ENCODE measurements at regions not wholly inside any gene's neighbourhood (a gene's known extent, or its start where the extent isn't known, plus 50 kb on each side); places are given as distances from the start of the nearest gene placed in this dataset.

GRCh38 chr1:95650631-95651030 lies 416.6 kb downstream of the RWDD3 start:
- Histone ChIP-seq H3K4me3 (replicated peaks in 1 of 3; ENCODE audit: low read depth in 2 of 3, low read length in 3 of 3) (no peak overlapping the region), H3K27me3 (ENCODE audit: control insufficient read depth in 2 of 2, insufficient read depth in 2 of 2, low read length in 2 of 2) (no peaks in the 10 kb centered on the region), H3K36me3 (replicated peaks in 1 of 2; ENCODE audit: control insufficient read depth in 1 of 2, insufficient read depth in 2 of 2, low read length in 2 of 2) (no peaks in the 10 kb centered on the region), H3K79me2 (ENCODE audit: insufficient read depth, low read length) (no peaks in the 10 kb centered on the region), H3K27ac (ENCODE audit: low read depth in 1 of 2, low read length in 2 of 2) (no peak overlapping the region), H3K9me3 (replicated peaks in 1 of 2; ENCODE audit: control insufficient read depth in 1 of 2, insufficient read depth in 1 of 2, low read length in 2 of 2) (peaks cover 13 to 32% of the 10 kb centered on the region in 2 donors), H2AFZ (ENCODE audit: insufficient read depth, low read depth, low read length, poor library complexity, severe bottlenecking) (no peak overlapping the region), H3K4me2 (replicated peaks; ENCODE audit: extremely low read depth, low read length, poor library complexity, severe bottlenecking) (no peak overlapping the region), H3K9ac (ENCODE audit: insufficient read depth, low read length, poor library complexity, severe bottlenecking) (no peak overlapping the region), H3K4me1 (ENCODE audit: control insufficient read depth in 1 of 2, insufficient read depth in 2 of 2, low read length in 2 of 2) (no peaks in the 10 kb centered on the region), H4K20me1 (ENCODE audit: insufficient read depth, low read length) (no peaks in the 10 kb centered on the region)
- Mint-ChIP-seq H3K27ac (no peak overlapping the region), H3K27me3 (ENCODE audit: low read depth in 3 of 3) (no peaks in the 10 kb centered on the region), H3K9me3 (peaks cover 3 to 26% (median 14%) of the 10 kb centered on the region in 7 donors), H3K36me3 (no peaks in the 10 kb centered on the region), H3K4me1 (no peaks in the 10 kb centered on the region), H3K4me3 (no peak overlapping the region)
- TF ChIP-seq CTCF (IDR thresholded peaks at IDR 0.05): no peak
- 75% methylated on average over 1 of the region's 3 CpGs for whole genome bisulfite sequencing (ENCODE audit: insufficient coverage)
- no peak for DNase-seq
- intact Hi-C loops (cut with micrococcal nuclease): no loop called here

DNA sequence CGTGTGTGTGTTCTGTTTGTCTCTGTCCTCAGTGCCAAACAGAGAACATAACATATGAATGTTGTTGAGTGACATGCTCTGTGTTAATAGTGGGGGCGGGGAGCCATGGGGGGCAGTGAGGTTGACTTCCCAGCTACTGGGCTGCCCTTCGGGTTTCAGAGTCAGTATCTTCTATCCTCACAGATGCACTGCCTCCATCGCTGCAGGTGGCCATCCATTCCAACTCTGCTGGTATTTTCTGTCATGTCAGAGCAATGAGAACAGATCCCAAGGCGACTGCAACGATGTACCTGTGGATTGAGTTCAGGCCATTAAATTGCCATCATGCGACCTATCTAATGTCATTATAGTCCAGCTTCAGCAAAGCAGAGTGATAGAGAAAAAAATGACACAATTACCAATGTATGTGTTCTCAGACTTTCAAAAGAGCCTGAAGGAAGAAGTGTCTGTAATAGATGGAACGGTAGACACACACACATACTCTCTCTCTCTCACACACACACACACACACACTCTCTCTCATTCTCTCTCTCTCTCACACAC lies 418.5 kb downstream of the RWDD3 start:
- 95% methylated on average over 3 of the region's 8 CpGs for WGBS (ENCODE audit: insufficient coverage)
- DNase-seq: no peak
- H3K4me3 Mint-ChIP-seq: no peak overlapping the region
- no peak overlapping the region for H2AFZ ChIP-seq (ENCODE audit: insufficient read depth, low read depth, low read length, poor library complexity, severe bottlenecking)
- no peaks in the 10 kb centered on the region for H4K20me1 ChIP-seq (ENCODE audit: insufficient read depth, low read length)
- no peaks in the 10 kb centered on the region for H3K36me3 Mint-ChIP-seq
- no peak overlapping the region for H3K9ac ChIP-seq (ENCODE audit: insufficient read depth, low read length, poor library complexity, severe bottlenecking)
- intact Hi-C loops (cut with micrococcal nuclease): no loop called here
- no peak overlapping the region for H3K27ac ChIP-seq (ENCODE audit: low read depth in 1 of 2, low read length in 2 of 2)
- no peaks in the 10 kb centered on the region for H3K27me3 ChIP-seq (ENCODE audit: control insufficient read depth in 2 of 2, insufficient read depth in 2 of 2, low read length in 2 of 2)
- H3K9me3 ChIP-seq (replicated peaks in 1 of 2; ENCODE audit: control insufficient read depth in 1 of 2, insufficient read depth in 1 of 2, low read length in 2 of 2): peaks cover 11 to 16% of the 10 kb centered on the region in 2 donors
- H3K4me3 ChIP-seq (replicated peaks in 1 of 3; ENCODE audit: low read depth in 2 of 3, low read length in 3 of 3): no peak overlapping the region
- H3K9me3 Mint-ChIP-seq: peaks cover 0 to 16% (median 7%) of the 10 kb centered on the region in 7 donors
- H3K4me1 ChIP-seq (ENCODE audit: control insufficient read depth in 1 of 2, insufficient read depth in 2 of 2, low read length in 2 of 2): no peaks in the 10 kb centered on the region
- H3K79me2 ChIP-seq (ENCODE audit: insufficient read depth, low read length): no peaks in the 10 kb centered on the region
- no peaks in the 10 kb centered on the region for H3K4me1 Mint-ChIP-seq
- H3K4me2 ChIP-seq (replicated peaks; ENCODE audit: extremely low read depth, low read length, poor library complexity, severe bottlenecking): no peak overlapping the region
- no peak overlapping the region for H3K27ac Mint-ChIP-seq
- H3K36me3 ChIP-seq (replicated peaks in 1 of 2; ENCODE audit: control insufficient read depth in 1 of 2, insufficient read depth in 2 of 2, low read length in 2 of 2): no peaks in the 10 kb centered on the region
- TF ChIP-seq CTCF (IDR thresholded peaks at IDR 0.05): no peak
- H3K27me3 Mint-ChIP-seq (ENCODE audit: low read depth in 3 of 3): no peaks in the 10 kb centered on the region

Data from CD14-positive monocyte (primary cell).